B cell (primary cell): ENCODE measurements at regions not wholly inside any gene's neighbourhood (a gene's known extent, or its start where the extent isn't known, plus 50 kb on each side); places are given as distances from the start of the nearest gene placed in this dataset.
"Not testable (repeated sequence)": the region's sequence is repeated elsewhere in the genome, so short reads cannot be mapped to it uniquely, and the experiment has no call there.

Experiments
- ATAC-seq: fragments of 200-7000 bp; cut with Tn5 transposase; one replicate; pipeline ENCODE4 v1.10.0; 2021; ENCODE audit warnings: low read depth, mild to moderate bottlenecking, moderate number of reproducible peaks, moderate library complexity
- CTCF ChIA-PET: fragments of 350-600 bp; sonication (Branson Sonifier 250); formaldehyde crosslinking; loops from one replicate; lab custom pipeline; 2021; ENCODE audit warnings: antibody characterized with exemption, inconsistent platforms; lab: Charles Lee
- POLR2A ChIA-PET: fragments of 350-600 bp; sonication (Branson Sonifier 250); formaldehyde crosslinking; loops from one replicate; lab custom pipeline; 2021; ENCODE audit warnings: antibody characterized with exemption; lab: Charles Lee
- DNase-seq: peaks from one replicate; pipeline ENCODE4 v3.0.0; 2013
- H2AFZ ChIP-seq: 2 replicates; pipeline ENCODE4 v1.6.1; 2012; ENCODE audit warnings: mild to moderate bottlenecking, low read depth, low read length; ENCODE audit not compliant: insufficient read depth, poor library complexity, severe bottlenecking
- H3K27ac ChIP-seq, 2 donors: 1 replicate in 1 of 2; 2 replicates in 1 of 2; pipeline ENCODE4 v1.5.1; 2012 to 2013; ENCODE audit warnings: low read length in 2 of 2, mild to moderate bottlenecking in 2 of 2, moderate library complexity in 1 of 2
- H3K27me3 ChIP-seq, 4 experiments: fragments of 200-600 bp in 1 of 4; sonication (generic) in 1 of 4; replicated peaks in 1 of 4; 1 replicate in 2 of 4; 2 replicates in 2 of 4; pipeline versions ENCODE4 v1.6.1 to v1.7.0; 2013 to 2016; ENCODE audit warnings: low read length in 3 of 4, mild to moderate bottlenecking in 2 of 4, mixed read lengths in 1 of 4, moderate library complexity in 1 of 4; ENCODE audit not compliant: insufficient read depth in 4 of 4, control insufficient read depth in 3 of 4; ENCODE audit errors: control extremely low read depth in 1 of 4
- H3K36me3 ChIP-seq, 2 experiments: replicated peaks in 1 of 2; 1 replicate in 1 of 2; 2 replicates in 1 of 2; pipeline versions ENCODE4 v1.6.1 to v1.7.1; 2013; ENCODE audit warnings: low read length in 1 of 2; ENCODE audit not compliant: insufficient read depth in 2 of 2, control insufficient read depth in 1 of 2; ENCODE audit errors: control extremely low read depth in 1 of 2, extremely low read depth in 1 of 2
- H3K4me1 ChIP-seq, 2 donors: fragments of 200-600 bp in 1 of 2; sonication (generic) in 1 of 2; 1 replicate in 1 of 2; 2 replicates in 1 of 2; pipeline versions ENCODE4 v1.5.1 to v1.6.1; 2013 to 2017; ENCODE audit warnings: low read length in 2 of 2; ENCODE audit not compliant: control insufficient read depth in 2 of 2, insufficient read depth in 2 of 2
- H3K4me2 ChIP-seq: replicated peaks from 2 replicates; pipeline ENCODE3; 2012; ENCODE audit warnings: mild to moderate bottlenecking, low read depth, low read length; ENCODE audit not compliant: poor library complexity, severe bottlenecking
- H3K4me3 ChIP-seq, 5 experiments: fragments of 200-600 bp in 1 of 5; sonication (generic) in 1 of 5; 1 replicate in 3 of 5; 2 replicates in 2 of 5; pipeline versions ENCODE4 v1.5.1 to v1.7.0; 2011 to 2016; ENCODE audit warnings: low read length in 4 of 5, mild to moderate bottlenecking in 4 of 5, low read depth in 2 of 5, control low read depth in 1 of 5, moderate library complexity in 1 of 5; ENCODE audit not compliant: insufficient read depth in 1 of 5; ENCODE audit errors: control extremely low read depth in 1 of 5, extremely low read depth in 1 of 5
- H3K79me2 ChIP-seq: fragments of 200-600 bp; sonication (generic); one replicate; pipeline ENCODE4 v1.6.0; 2016; ENCODE audit warnings: low read length; ENCODE audit not compliant: control insufficient read depth, insufficient read depth
- H3K9ac ChIP-seq: fragments of 200-600 bp; sonication (generic); 2 replicates; pipeline ENCODE4 v1.6.1; 2017; ENCODE audit warnings: mild to moderate bottlenecking, low read length, moderate library complexity
- H3K9me3 ChIP-seq, 3 donors: one replicate each; pipeline versions ENCODE4 v1.6.1 to v1.7.1; 2013; ENCODE audit warnings: low read length in 2 of 3; ENCODE audit not compliant: control insufficient read depth in 2 of 3, insufficient read depth in 1 of 3; ENCODE audit errors: control extremely low read depth in 1 of 3
- H4K20me1 ChIP-seq: 2 replicates; pipeline ENCODE4 v1.6.0; 2012; ENCODE audit warnings: mild to moderate bottlenecking, low read length; ENCODE audit not compliant: insufficient read depth, control insufficient read depth, poor library complexity, severe bottlenecking
- H3K27ac Mint-ChIP-seq: one replicate; pipeline ENCODE4 v1.8.0; 2021; ENCODE audit warnings: mixed read lengths
- H3K27me3 Mint-ChIP-seq: one replicate; pipeline ENCODE4 v1.8.0; 2021; ENCODE audit warnings: mixed read lengths
- H3K4me1 Mint-ChIP-seq: one replicate; pipeline ENCODE4 v1.8.0; 2021; ENCODE audit warnings: mixed read lengths
- H3K4me3 Mint-ChIP-seq: one replicate; pipeline ENCODE4 v1.8.0; 2021; ENCODE audit warnings: mixed read lengths
- H3K9me3 Mint-ChIP-seq: one replicate; pipeline ENCODE4 v1.8.0; 2022; ENCODE audit warnings: mixed read lengths; ENCODE audit not compliant: insufficient read depth
- EZH2 ChIP-seq: IDR thresholded peaks from 2 replicates; pipeline ENCODE4 v1.6.1; 2012; ENCODE audit warnings: borderline replicate concordance, low read depth, mild to moderate bottlenecking, moderate library complexity, low read length; ENCODE audit not compliant: insufficient read depth, poor library complexity, severe bottlenecking
- WGBS: methylation state at CpG from one replicate; pipeline ENCODE4 v1.1.5; 2013; ENCODE audit warnings: missing lambda C conversion rate; ENCODE audit not compliant: insufficient coverage; 5-methylcytosine and 5-hydroxymethylcytosine counted together
- intact Hi-C: fragments of 100-400 bp; cut with micrococcal nuclease; formaldehyde crosslinking; loops from one replicate; pipeline ENCODE4 v1.10.0; 2022
- TF ChIP-seq, protein P1 (sequence below): fragments of 200-600 bp; IDR thresholded peaks from one replicate; pipeline ENCODE4 v1.8.0; 2022; ENCODE audit warnings: antibody characterized with exemption, mild to moderate bottlenecking

DNA sequence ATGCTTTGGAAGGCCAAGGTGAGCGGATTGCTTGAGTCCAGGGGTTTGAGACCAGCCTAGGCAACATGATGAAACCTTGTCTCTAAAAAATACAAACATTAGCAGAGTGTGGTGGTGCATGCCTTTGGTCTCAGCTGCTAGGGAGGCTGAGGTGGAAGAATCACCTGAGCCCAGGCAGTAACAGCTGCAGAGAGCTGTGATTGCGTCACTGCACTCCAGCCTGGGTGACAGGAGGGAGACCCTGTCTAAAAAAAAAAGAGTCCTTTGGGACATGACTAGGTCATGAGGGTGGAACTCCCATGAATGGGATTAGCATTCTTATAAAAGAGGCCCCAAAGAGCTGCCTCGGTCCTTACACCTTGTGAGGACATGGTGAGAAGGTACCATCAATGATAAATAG is 436.0 kb upstream of the NR5A2 start:
- no peaks in the 10 kb centered on the region for H3K27me3 ChIP-seq
- no peak for TF ChIP-seq EZH2
- TF ChIP-seq, protein P1, sequence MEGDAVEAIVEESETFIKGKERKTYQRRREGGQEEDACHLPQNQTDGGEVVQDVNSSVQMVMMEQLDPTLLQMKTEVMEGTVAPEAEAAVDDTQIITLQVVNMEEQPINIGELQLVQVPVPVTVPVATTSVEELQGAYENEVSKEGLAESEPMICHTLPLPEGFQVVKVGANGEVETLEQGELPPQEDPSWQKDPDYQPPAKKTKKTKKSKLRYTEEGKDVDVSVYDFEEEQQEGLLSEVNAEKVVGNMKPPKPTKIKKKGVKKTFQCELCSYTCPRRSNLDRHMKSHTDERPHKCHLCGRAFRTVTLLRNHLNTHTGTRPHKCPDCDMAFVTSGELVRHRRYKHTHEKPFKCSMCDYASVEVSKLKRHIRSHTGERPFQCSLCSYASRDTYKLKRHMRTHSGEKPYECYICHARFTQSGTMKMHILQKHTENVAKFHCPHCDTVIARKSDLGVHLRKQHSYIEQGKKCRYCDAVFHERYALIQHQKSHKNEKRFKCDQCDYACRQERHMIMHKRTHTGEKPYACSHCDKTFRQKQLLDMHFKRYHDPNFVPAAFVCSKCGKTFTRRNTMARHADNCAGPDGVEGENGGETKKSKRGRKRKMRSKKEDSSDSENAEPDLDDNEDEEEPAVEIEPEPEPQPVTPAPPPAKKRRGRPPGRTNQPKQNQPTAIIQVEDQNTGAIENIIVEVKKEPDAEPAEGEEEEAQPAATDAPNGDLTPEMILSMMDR: no peak
- Mint-ChIP-seq H3K4me3 (no peak overlapping the region), H3K27ac (no peak overlapping the region), H3K4me1 (peaks cover 5% of the 10 kb centered on the region), H3K27me3 (peaks cover 9% of the 10 kb centered on the region), H3K9me3 (no peaks in the 10 kb centered on the region)
- H3K27ac ChIP-seq: no peak overlapping the region
- no peak for ATAC-seq
- no peaks in the 10 kb centered on the region for H4K20me1 ChIP-seq
- H3K4me2 ChIP-seq: no peak overlapping the region
- H3K36me3 ChIP-seq: no peaks in the 10 kb centered on the region
- no peak overlapping the region for H3K9ac ChIP-seq
- intact Hi-C loops: no loop called here
- 89% methylated on average over 2 of the region's 3 CpGs for WGBS
- no peak for DNase-seq
- ChIA-PET POLR2A (no interaction called here), CTCF (no interaction called here)
- H3K79me2 ChIP-seq: no peaks in the 10 kb centered on the region
- H3K9me3 ChIP-seq: no peaks in the 10 kb centered on the region
- H3K4me3 ChIP-seq: no peak overlapping the region
- H2AFZ ChIP-seq: no peak overlapping the region
- H3K4me1 ChIP-seq: peaks cover 0 to 3% of the 10 kb centered on the region in 2 donors

DNA sequence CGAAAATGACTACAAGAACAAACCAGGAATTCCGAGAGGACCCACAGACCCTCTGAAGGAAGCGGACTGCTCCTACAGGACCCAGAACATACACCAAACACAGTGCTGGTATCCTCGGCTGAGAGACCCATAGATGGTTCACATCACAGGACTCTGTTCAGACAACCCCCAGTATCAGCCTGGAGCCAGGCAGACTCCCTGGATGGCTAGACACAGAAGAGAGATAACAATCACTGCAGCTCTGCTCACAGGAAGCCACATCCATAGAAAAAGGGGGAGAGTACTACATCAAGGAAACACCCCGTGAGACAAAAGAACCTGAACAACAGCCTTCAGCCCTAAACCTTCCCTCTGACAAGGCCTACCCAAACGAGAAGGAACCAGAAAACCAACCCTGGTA is 434.0 kb upstream of the NR5A2 start:
- H3K4me3 Mint-ChIP-seq: no peak overlapping the region
- peaks cover 0 to 1% (median 0%) of the 10 kb centered on the region in 3 donors for H3K9me3 ChIP-seq
- POLR2A ChIA-PET: no interaction called here
- intact Hi-C loops: no loop called here
- no peaks in the 10 kb centered on the region for H3K36me3 ChIP-seq
- WGBS: 97% methylated on average over 4 of the region's 6 CpGs
- no peak overlapping the region for H2AFZ ChIP-seq
- no peak for TF ChIP-seq EZH2
- TF ChIP-seq, protein P1: no peak
- ATAC-seq (no peak), DNase-seq (no peak)
- no peaks in the 10 kb centered on the region for H3K79me2 ChIP-seq
- H3K4me1 Mint-ChIP-seq: peaks cover 5% of the 10 kb centered on the region
- H3K9ac ChIP-seq: no peak overlapping the region
- H3K4me1 ChIP-seq: peaks cover 0 to 3% of the 10 kb centered on the region in 2 donors
- H3K27me3 Mint-ChIP-seq: peaks cover 27% of the 10 kb centered on the region
- H3K27ac ChIP-seq: no peak overlapping the region
- H3K27me3 ChIP-seq: no peaks in the 10 kb centered on the region
- H4K20me1 ChIP-seq: no peaks in the 10 kb centered on the region
- no peak overlapping the region for H3K4me3 ChIP-seq
- no peaks in the 10 kb centered on the region for H3K9me3 Mint-ChIP-seq
- CTCF ChIA-PET: no interaction called here
- no peak overlapping the region for H3K27ac Mint-ChIP-seq
- no peak overlapping the region for H3K4me2 ChIP-seq

DNA sequence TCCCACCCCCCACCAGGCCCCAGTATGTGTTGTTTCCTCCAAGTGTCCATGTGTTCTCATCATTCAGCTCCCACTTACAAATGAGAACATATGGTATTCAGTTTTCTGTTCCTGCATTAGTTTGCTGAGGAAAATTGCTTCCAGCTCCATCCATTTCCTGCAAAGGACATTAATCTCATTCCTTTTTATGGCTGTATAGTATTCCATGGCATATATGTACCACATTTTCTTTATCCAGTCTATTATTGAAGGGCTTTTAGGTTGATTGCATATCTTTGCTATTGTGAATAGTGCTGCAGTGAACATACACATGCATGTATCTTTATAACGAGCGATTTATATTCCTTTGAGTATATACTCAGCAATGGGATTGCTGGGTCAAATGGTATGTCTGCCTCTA is 431.1 kb upstream of the NR5A2 start:
- CTCF ChIA-PET: interaction anchor here (0.7 kb wide), 1 partner anchor 61 kb away, joined by 4 read pairs; no protein-coding TSS in a partner anchor
- no CpG with 5 or more reads among the region's 2 CpGs for WGBS
- H2AFZ ChIP-seq, H3K4me1 Mint-ChIP-seq, H3K4me1 ChIP-seq, H3K36me3 ChIP-seq, H3K9ac ChIP-seq, H3K4me2 ChIP-seq, intact Hi-C loops, H3K9me3 Mint-ChIP-seq, DNase-seq, H3K9me3 ChIP-seq, ATAC-seq, H4K20me1 ChIP-seq, H3K27ac ChIP-seq, H3K27ac Mint-ChIP-seq, H3K27me3 ChIP-seq, H3K4me3 ChIP-seq, POLR2A ChIA-PET, H3K4me3 Mint-ChIP-seq, H3K79me2 ChIP-seq: not testable (repeated sequence)
- H3K27me3 Mint-ChIP-seq: peaks cover 44% of the 10 kb centered on the region
